Adrenal gland (tissue), 9 donors: ENCODE measurements at regions not wholly inside any gene's neighbourhood (a gene's known extent, or its start where the extent isn't known, plus 50 kb on each side); places are given as distances from the start of the nearest gene placed in this dataset.

Experiments used
- DNase-seq, 7 donors: peaks; one replicate each; pipeline ENCODE4 v3.0.0-alpha.2; 2019 to 2020
- H3K27ac ChIP-seq, 5 donors: fragments of 200-600 bp; sonication (generic) in 4 of 5; 1 replicate in 3 of 5; 2 replicates in 2 of 5; pipeline versions ENCODE4 v1.5.1 to v1.8.0; 2016 to 2020; ENCODE audit warnings: mild to moderate bottlenecking in 1 of 5
- H3K27me3 ChIP-seq: fragments of 200-600 bp; 2 replicates; pipeline ENCODE4 v1.8.0; 2021
- H3K36me3 ChIP-seq, 2 donors: fragments of 200-600 bp; replicated peaks in 1 of 2; 1 replicate in 1 of 2; 2 replicates in 1 of 2; pipeline versions ENCODE4 v1.5.1 to v1.8.0; 2018 to 2022
- H3K4me1 ChIP-seq, 2 donors: fragments of 200-600 bp; replicated peaks in 1 of 2; 1 replicate in 1 of 2; 2 replicates in 1 of 2; pipeline versions ENCODE4 v1.5.1 to v1.8.0; 2018 to 2021
- H3K4me3 ChIP-seq, 4 donors: fragments of 200-600 bp; sonication (generic) in 3 of 4; one replicate each; pipeline ENCODE4 v1.5.1; 2016 to 2018
- H3K9me3 ChIP-seq, 3 donors: fragments of 200-600 bp; sonication (generic) in 1 of 3; replicated peaks in 1 of 3; 1 replicate in 2 of 3; 2 replicates in 1 of 3; pipeline versions ENCODE4 v1.5.1 to v1.8.0; 2016 to 2021
- POLR2A ChIP-seq, 2 donors: fragments of 450-650 bp; IDR thresholded peaks; one replicate each; pipeline ENCODE4 v1.6.1; 2017; ENCODE audit warnings: antibody characterized with exemption in 2 of 2, mild to moderate bottlenecking in 2 of 2, moderate library complexity in 1 of 2
- WGBS, 4 donors: extraction: QIAGEN DNeasy Blood & Tissue Kit in 2 of 4; methylation state at CpG; one replicate each; pipeline versions ENCODE4 v1.1.5 to v1.1.7; 2013 to 2017; 5-methylcytosine and 5-hydroxymethylcytosine counted together
- intact Hi-C, 2 donors: fragments of 100-400 bp; cut with DNase I; formaldehyde crosslinking; loops; one replicate each; pipeline versions ENCODE4 v1.14.1 to v1.15.0; 2022 to 2023
- TF ChIP-seq, protein P1 (sequence below), 6 experiments: fragments of 450-650 bp in 4 of 6; fragments of 200-600 bp in 2 of 6; sonication (generic) in 1 of 6; IDR thresholded peaks; 1 replicate in 5 of 6; 2 replicates in 1 of 6; pipeline versions ENCODE4 v1.5.1 to v1.8.0; 2016 to 2021; ENCODE audit warnings: antibody characterized with exemption in 6 of 6, mild to moderate bottlenecking in 2 of 6, moderate library complexity in 1 of 6
- donor health status: healthy with polysubstance abuse.
- donor health status: Bipolar disorder and iron deficiency.
- donor health status: DM: yes; HTN: yes; CAD: no.
- donor health status: DM: no; HTN: no; CAD: no.
- donor health status: DM: no; HTN: no; CAD: no.

DNA sequence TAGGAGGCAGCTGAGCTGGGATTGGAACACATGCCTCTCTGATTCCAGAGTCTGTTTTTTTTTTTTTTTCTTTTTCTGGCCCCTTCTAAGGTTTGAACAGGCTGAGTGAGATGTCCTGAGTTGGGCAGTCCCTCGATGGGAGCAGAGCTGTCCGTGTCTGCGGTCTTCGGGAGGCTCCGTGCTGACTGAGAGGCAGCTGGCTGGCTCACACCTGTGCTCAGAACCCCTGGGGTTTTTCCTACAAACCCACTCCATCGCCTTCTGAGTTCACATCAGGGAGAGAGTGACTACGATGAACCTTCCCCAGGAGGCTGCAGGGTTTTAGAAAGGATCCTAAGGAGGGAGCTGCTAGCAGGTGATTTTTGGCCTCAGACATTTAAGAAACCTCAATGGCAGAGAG is 92.5 kb downstream of the IRF8 start:
- WGBS, 4 donors, result 81 to 93% (median 83%) methylated on average over 7 of the region's 7 CpGs
- H3K27me3 ChIP-seq, result peaks cover 4% of the 10 kb centered on the region
- no peak overlapping the region for H3K27ac ChIP-seq
- intact Hi-C loops, result no loop called here
- H3K4me1 ChIP-seq, result no peaks in the 10 kb centered on the region
- no peak for DNase-seq
- no peaks in the 10 kb centered on the region for H3K9me3 ChIP-seq
- TF ChIP-seq, protein P1, sequence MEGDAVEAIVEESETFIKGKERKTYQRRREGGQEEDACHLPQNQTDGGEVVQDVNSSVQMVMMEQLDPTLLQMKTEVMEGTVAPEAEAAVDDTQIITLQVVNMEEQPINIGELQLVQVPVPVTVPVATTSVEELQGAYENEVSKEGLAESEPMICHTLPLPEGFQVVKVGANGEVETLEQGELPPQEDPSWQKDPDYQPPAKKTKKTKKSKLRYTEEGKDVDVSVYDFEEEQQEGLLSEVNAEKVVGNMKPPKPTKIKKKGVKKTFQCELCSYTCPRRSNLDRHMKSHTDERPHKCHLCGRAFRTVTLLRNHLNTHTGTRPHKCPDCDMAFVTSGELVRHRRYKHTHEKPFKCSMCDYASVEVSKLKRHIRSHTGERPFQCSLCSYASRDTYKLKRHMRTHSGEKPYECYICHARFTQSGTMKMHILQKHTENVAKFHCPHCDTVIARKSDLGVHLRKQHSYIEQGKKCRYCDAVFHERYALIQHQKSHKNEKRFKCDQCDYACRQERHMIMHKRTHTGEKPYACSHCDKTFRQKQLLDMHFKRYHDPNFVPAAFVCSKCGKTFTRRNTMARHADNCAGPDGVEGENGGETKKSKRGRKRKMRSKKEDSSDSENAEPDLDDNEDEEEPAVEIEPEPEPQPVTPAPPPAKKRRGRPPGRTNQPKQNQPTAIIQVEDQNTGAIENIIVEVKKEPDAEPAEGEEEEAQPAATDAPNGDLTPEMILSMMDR (IDR thresholded peaks at IDR 0.05), result no peak
- no peak for TF ChIP-seq POLR2A (IDR thresholded peaks at IDR 0.05)
- H3K36me3 ChIP-seq, result no peaks in the 10 kb centered on the region
- H3K4me3 ChIP-seq, result no peak overlapping the region

DNA sequence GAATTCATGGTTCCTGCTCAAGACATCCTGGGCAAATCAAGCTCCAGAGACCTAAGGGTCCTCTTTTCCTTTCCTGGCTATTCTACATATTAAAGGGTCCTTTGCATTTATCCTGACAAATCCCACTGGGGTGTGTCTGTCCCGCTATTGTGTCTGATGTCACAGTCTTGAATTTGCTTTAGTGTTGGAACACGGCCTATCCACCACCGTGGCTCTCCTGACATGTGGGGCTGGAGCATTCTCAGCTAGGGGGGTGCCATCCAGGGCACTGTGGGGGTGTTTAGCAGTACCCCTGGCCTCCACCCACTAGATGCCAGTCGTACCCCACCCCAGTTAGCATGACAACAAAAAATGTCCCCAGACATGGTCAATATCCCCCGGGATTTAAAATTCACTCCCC is 92.9 kb downstream of the IRF8 start:
- DNase-seq, result no peak
- intact Hi-C loops, result no loop called here
- 80 to 82% (median 81%) methylated on average over 5 of the region's 5 CpGs for WGBS, 4 donors
- TF ChIP-seq, protein P1 (IDR thresholded peaks at IDR 0.05), result no peak
- H3K27me3 ChIP-seq, result peaks cover 4% of the 10 kb centered on the region
- no peak overlapping the region for H3K27ac ChIP-seq
- H3K36me3 ChIP-seq, result no peaks in the 10 kb centered on the region
- H3K4me1 ChIP-seq, result no peaks in the 10 kb centered on the region
- no peak overlapping the region for H3K4me3 ChIP-seq
- no peaks in the 10 kb centered on the region for H3K9me3 ChIP-seq

DNA sequence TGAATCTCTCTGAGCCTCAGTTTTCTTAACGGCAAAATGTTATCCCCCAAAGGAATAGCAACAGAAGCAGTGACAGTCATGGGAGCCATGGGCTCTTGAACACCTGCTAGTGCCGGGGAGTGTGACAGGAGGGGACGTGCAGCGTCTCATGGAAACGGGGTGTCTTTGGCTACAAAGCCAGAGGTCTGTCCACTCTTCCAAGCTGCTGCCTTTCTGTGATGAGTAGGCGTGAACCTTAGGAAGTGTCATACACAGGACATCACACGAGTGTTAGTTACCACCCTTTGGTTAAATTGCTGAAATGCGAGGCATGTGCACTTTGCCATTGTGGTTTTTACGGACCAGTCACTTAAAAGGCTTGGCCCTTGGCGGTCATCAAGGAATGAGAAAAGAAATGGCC is 93.4 kb downstream of the IRF8 start:
- intact Hi-C loops, result no loop called here
- 68 to 76% (median 72%) methylated on average over 7 to 10 of the region's 10 CpGs for WGBS, 4 donors

DNA sequence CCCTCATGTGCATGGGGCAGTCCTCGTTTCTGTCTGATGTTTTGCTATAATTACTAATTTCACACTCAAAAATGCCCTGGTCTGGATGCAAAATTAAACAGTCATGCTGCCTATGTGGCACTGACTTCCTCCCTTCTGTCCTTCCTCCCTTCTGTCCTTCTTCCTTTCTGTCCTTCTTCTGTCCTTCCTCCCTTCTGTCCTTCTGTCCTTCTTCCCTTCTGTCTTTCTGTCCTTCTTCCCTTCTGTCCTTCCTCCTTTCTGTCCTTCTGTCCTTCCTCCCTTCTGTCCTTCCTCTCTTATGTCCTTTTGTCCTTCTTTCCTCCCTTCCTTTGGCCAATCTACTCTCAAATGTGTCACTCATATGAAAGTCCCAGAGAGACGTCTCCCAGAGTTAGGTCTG is 93.8 kb downstream of the IRF8 start:
- intact Hi-C loops, result no loop called here
- DNase-seq, result no peak
- Histone ChIP-seq H3K27ac (no peak overlapping the region), H3K36me3 (no peaks in the 10 kb centered on the region), H3K27me3 (peaks cover 4% of the 10 kb centered on the region), H3K4me3 (no peak overlapping the region), H3K4me1 (no peaks in the 10 kb centered on the region), H3K9me3 (no peaks in the 10 kb centered on the region)
- WGBS, 4 donors, result 42 to 56% (median 51%) methylated on average over 2 of the region's 2 CpGs
- TF ChIP-seq, protein P1 (IDR thresholded peaks at IDR 0.05), result no peak
- no peak for TF ChIP-seq POLR2A (IDR thresholded peaks at IDR 0.05)

More for the DNA sequence above, 93.4 kb downstream of the IRF8 start:
- H3K36me3 ChIP-seq, result no peaks in the 10 kb centered on the region
- H3K4me1 ChIP-seq, result no peaks in the 10 kb centered on the region
- TF ChIP-seq, protein P1 (IDR thresholded peaks at IDR 0.05), result no peak
- no peak for TF ChIP-seq POLR2A (IDR thresholded peaks at IDR 0.05)
- no peak for DNase-seq
- no peaks in the 10 kb centered on the region for H3K9me3 ChIP-seq
- no peak overlapping the region for H3K27ac ChIP-seq
- peaks cover 4% of the 10 kb centered on the region for H3K27me3 ChIP-seq
- no peak overlapping the region for H3K4me3 ChIP-seq
